ENCODE measurements at regions not wholly inside any gene's neighbourhood (a gene's known extent, or its start where the extent isn't known, plus 50 kb on each side); places are given as distances from the start of the nearest gene placed in this dataset.
"Not testable (repeated sequence)": the region's sequence is repeated elsewhere in the genome, so short reads cannot be mapped to it uniquely, and the experiment has no call there.

DNA sequence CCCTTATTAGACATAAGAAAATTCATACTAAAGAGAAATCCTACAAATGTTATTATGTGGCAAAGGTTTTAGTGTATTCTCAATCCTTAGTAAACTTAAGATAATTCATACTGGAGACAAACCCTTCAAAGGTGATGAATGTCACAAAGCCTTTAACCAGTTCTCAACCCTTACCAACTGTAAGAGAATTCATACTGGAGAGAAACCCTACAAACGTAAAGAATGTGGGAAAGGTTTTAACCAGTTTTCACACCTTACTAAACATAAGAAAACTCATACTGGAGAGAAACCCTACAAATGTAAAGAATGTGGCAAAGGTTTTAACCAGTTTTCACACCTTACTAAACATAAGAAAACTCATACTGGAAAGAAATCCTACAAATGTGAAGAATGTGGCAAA, 93.2 kb downstream of the ZNF680 start:
- DNase-seq, result no peak

DNA sequence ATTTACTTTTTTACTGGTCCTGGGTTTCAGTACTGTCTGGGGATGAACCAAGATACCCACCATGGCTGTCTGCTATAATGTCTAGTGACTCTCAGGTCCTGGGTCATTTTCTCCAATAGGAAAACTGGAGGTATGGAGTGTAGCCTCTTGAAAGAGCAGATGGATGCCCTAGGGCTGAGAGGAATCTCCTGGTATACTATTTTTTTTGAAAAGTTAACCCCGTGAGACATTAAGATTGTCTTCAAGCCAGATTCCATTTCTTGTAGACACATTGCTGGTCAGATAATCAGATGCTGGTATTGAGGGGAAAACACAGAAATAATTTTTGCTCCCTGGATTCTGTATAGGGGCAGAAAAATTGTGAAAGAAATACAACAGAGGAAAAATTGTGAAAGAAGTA, 97.3 kb downstream of the ZNF680 start:
- no peak for DNase-seq

DNA sequence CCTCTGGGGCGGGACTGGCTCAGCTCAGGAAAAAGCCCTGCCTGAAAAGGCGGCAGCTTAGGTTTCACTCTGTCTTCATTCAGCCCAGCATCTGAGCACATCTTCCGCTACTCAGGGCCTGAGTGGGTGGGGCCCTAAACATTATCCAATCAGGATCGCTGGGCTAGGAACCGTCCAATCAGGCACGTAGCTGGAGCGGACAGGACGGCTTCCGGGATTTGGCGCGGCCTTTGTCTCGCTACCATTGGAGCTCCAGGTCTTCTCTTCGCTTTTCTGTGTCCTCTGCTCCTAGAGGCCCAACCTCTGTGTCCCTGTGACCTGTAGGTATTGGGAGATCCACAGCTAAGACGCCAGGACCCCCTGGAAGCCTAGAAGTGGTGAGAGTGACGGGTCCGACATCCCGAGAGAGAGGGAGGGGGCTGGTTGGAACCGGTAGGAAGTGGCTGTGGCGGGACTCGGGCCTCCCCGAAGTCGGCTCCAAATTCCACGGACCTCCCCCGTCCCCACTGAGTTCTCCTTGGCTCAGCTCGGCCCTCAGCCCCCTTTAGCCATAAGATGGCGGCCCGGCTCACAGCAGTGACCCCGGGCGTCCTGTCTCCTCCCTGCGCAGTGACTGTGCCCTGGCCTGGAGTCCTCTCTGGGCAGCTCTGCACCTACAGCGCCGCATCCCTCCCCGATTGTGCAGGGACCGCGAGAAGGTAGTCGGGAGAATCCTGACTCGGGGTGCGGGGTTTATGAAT, 99.1 kb downstream of the ZNF680 start:
- peak; percentile 21 for DNase-seq

DNA sequence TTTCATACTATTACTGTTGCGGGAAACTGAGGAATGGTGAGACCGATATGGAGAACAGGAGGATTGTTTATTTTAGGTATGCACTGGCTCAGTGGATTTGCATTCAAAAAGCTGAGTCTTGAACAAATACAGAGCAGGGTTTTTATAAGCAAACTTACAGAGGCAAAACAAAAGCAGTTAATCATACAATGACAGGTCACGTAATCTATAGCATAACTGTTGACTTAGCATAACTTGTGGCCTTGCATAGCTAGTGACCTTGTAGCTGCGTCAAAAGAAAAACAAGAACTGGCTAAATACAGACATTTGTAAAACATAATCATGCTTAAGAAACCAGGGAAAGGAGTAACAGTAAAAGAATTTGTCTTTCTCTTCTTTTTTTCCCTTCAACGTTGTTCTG, 103.0 kb downstream of the ZNF680 start:
- DNase-seq, result not testable (repeated sequence)

DNA sequence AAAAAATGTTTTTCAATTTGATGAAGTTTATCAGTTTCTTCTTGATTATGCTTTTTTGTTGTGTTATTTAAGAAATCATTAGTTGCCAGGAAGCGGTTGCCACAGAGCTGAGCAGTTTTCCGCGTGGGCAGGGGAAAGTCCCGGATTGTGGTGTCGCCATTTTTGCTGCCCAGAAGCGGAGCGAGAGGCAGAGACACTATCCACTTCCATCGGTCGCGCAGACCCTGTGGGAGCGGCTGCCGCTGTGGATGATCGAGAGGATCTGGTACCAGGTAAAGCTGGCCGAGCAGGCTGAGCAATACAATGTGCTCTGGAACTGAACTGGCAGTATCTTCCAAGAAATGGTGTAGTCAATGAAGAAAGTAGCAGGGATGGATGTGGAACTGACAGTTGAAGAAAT, 119.8 kb downstream of the ZNF736 start:
- DNase-seq, result no peak

DNA sequence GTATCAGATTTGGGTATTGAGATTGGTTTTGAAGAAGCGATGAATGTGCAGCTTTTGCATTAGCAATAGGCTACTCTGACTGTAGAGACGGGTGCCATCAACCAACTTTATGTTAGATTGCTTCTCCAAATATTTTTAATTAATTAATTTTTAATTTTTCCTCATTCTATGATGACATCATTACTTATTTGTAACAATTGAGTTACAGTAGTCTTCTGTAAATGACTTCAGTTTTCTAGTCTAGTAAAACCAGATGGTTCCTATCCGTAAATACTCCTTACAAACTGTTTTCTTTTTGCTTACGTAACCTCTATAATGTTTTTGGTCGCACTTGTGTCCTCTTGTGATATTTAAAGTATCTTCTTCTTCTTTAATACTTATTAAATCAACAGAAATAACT, 118.1 kb downstream of the ZNF736 start:
- DNase-seq, result no peak

DNA sequence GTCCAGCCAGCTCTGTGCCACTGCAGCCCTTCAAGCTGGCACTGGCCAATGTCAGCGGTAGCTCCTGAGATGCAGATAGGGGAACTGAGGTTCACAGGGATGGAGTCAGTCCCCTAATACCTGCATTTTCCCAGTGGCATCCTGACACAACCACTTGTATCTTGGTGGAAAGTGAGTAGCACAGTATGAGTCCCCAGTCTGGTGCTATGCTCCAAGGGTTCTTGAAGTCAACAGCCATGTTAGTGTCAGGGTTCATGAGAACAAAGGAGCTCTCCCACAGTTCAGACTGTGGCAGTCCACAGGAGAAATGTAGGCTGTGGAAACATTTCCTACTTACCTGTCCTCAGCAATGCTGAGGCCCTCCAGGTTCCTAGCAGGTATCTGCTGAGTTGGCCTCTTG, 115.5 kb downstream of the ZNF736 start:
- DNase-seq, result no peak

DNA sequence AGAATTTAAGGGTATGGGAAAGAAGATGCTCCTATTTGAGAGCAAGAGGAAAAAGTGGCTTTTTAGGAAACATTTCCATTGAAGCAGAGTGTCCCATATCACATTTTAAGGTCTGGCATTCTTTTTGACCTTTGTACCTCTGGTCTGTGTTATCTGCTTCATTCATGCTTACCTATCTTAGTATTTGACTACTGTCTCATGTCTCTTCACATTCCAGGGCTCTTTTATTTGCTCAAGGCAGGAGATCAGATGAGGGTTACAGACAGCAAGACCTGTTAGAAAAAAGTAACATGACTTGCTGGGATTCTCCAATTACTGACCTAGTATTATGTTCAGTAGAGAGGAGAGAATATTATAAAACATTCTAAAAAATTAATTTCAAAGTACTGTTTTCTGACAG, 111.7 kb downstream of the ZNF736 start:
- not testable (repeated sequence) for DNase-seq

DNA sequence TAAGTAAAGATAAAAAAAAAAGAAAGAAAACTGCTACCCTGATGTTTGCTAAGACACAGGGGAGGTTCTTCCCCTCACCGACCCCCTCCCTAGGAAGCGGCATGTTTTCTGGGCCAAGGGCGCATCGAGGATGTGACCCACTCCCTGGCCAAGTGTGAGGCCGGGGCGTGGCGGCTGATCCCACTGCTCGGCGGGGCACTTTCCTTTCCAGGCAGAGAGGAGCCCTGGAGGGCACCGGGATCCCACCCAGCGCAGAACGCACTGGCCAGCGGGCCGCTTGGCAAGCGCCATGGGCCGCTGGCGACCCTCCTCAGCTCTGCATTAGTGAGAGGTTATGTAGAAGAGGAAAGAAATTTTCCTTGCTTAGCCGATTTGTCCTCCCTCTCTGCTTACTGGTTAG, 93.4 kb downstream of the ZNF736 start:
- no peak for DNase-seq
